ENCODE measurements at regions not wholly inside any gene's neighbourhood (a gene's known extent, or its start where the extent isn't known, plus 50 kb on each side); places are given as distances from the start of the nearest gene placed in this dataset.

GRCh38 chr15:46703871-46704637 lies 1013.3 kb upstream of the SEMA6D start:
- no peak for DNase-seq (ENCODE audit: low read depth)

GRCh38 chr15:46707452-46707851 lies 1009.9 kb upstream of the SEMA6D start:
- no peak for DNase-seq (ENCODE audit: low read depth)

- no peak for DNase-seq (ENCODE audit: low read depth)
These were observed 1009.1 kb upstream of the SEMA6D start for GRCh38 chr15:46708226-46708625.

DNA sequence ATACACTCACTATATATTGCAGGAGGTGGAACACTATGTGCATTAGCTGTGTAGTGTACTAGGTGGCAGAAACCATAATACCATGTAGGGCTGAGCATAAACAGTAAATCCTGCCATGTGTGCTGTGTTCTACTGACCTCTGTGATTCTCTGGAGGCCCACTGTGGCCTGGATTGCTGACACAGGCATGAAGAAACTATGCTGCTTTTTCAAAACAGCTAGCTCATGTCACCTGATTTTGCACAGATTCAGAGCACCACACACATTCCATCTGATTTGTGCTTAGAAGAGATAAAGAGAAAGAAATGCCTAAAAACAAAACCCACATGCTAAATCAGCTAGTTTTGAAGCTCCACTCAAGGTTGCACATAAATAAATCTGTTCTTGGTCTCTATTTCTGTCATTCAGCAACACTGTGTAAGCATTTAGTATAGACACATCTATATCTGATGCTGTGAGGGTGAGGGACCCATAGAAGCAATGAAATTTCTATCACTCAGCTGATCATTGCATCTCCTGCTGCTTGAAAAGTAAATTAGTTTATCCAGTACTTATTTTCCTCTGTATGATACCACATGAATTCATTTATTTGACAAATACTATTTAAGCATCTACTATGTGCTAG lies 1007.7 kb upstream of the SEMA6D start:
- no peak for DNase-seq (ENCODE audit: low read depth)

- DNase-seq (ENCODE audit: low read depth) = no peak
These were observed 1006.8 kb upstream of the SEMA6D start for GRCh38 chr15:46710401-46710960.

DNA sequence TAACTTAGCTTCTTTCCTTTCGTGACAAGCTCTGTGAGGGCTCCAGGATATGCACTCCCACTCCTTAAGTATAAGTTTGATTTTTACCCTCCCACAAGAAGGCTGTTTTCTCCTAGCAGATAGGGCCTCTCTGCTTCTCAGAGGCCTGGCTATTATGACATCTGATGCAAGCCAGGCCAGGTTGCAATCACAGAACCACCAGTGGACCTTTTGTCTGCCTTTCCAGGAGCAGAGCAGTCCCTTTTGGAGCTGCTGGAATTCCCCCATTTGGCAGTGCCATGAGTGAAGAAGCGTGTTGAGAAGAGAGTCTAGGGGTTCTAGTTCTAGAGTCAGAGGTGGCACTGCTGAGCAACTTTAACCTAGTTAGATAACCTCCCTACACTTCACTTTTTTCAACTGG lies 1004.3 kb upstream of the SEMA6D start:
- DNase-seq (ENCODE audit: low read depth) = no peak

DNA sequence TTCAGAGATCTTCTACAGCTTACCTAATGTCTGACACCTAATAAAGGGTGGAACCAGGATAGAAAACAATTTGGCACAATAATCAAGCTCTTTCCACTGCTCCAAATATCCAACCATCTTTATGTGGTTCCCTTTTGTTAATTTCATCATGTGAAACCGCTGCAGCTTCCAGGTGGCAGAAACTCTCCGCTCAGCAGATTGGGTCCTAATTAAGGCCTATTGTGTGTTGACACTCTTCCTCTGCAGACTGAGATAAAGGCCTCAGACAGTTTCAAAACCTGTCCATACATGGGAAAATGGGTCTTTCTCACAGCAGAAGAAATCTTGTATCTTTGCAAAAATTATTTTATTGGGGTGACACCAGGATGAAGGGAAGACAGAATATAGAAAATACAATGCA lies 1002.4 kb upstream of the SEMA6D start:
- DNase-seq (ENCODE audit: low read depth) = no peak

DNA sequence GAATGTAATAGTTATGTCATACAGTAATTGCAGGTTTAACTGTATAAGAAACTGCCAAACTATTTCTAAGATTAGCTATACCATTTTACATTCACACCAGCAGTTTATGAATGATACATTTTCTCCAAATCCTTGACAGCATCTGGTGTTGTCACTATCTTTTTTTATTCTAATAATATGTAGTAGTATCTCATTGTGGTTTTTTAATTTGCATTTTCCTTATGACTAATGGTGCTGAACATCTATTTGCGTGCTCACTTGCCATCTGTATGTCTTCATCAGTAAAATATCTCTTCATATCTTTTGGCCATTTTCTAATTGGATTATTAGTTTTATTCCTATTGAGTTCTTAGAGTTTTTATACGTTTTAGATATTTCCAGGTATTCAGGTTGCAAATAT lies 994.0 kb upstream of the SEMA6D start:
- no peak for DNase-seq (ENCODE audit: low read depth)

DNA sequence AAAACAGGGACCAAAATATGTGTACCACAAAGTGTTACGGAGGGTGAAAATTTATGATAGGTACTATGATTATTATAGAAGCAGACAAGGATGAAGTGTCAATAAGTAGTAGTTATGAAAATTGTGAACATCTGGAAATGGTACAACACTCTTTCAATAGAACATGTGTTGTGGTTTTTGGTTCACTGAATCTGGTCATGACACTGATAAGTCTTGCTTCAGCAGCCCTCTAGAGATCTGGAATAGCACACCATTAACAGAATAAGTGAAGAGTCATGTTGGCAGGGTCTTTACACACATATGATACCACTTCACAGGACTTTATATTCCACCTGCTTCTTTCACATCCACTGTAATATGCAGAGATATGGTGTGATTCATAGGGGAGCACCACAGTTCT lies 985.2 kb upstream of the SEMA6D start:
- no peak for DNase-seq (ENCODE audit: low read depth)

DNA sequence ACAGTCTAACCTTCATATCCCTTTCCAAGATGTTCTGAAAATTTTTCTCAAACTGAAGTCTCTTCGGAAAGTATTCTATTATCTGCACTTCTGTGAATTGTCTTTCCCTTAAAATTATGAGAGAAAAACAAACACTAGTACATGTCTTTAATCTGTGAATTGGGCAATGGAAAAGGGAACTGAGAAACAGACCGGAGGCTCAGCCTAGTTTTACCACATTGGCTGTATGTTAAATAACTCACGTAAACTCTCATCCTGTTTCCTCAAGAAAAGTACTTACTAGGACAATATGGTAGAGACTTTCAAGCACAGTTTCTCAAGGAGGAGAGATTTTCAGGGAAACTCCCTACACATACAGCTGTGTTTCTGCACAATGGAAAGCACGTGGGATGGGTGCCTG lies 982.2 kb upstream of the SEMA6D start:
- DNase-seq (ENCODE audit: low read depth) = no peak

- DNase-seq (ENCODE audit: low read depth) = no peak
These were observed 966.0 kb upstream of the SEMA6D start for GRCh38 chr15:46751303-46751702.

DNA sequence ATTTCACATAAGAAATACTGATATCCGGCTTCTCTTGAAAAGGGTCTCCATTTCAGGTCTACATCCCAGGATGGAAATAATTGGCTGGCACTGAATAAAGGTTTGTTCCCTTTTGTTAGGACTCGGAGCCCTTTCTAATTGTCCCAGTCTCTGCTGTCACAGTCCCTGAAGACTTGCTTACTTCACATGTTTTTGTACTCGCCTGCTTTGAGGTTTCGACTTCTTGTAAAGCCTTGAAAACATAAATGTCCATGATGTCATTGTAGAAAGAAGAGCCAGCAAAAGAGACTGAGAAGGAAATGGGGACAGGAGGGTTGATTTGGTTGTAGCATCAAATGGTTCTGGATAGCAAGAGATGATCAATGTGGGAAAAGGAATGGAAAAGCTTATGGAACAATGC lies 963.4 kb upstream of the SEMA6D start:
- DNase-seq (ENCODE audit: low read depth) = no peak

DNA sequence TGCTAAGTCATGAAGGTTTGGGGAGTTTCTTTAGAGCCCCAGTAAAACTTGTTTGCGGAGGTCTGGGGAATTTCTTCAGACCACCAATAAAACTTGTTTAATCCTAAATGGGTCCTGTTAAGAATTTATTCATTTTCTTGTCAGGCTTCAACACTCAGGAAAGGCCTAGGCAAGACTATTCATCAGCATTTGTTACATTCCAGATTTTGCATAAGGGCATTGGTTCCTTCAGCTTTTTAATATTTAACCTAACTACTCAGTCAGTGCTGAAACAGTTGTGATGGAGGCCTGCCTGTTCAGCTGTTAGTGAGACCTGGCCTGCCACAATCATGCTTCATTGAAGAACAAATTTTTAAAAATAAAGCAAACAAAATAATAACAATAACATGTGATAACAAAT lies 954.2 kb upstream of the SEMA6D start:
- DNase-seq (ENCODE audit: low read depth) = no peak

DNA sequence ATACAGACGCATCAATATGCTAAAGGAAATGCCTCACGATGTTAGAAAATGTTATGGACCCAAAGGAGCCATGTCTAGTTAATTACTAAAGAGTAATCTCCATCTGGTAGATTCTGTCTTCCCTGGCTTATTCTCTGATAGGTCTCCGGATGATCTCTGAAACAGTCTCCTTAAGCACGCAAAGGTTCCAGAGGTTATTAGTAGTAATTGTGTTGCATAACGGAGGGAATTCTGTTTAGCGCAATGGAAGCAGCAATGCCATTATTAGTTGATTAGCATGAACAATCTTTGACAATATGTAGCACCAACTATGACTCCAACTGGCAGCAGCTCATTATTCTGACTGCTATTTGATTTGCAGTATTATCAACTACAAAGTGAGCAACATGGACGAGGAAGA lies 952.5 kb upstream of the SEMA6D start:
- no peak for DNase-seq (ENCODE audit: low read depth)

DNA sequence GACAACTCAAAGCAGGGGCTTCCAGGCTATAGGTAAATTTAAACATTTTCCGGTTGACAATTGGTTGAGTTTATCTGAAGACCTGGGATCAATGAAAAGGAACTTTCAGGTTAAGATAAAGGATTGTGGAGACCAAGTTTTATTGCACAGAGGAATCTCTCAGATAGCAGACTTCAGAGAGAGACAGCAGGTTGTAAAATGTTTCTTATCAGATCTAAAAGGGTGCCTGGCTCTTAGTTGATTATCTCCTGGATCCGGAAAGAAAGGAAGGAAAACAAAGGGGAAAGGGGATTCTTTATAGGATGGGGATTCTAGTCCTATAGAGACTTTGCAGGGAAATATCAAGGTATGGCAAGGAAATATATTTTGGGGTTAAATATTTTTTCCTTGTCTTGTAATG lies 951.3 kb upstream of the SEMA6D start:
- DNase-seq (ENCODE audit: low read depth) = no peak

DNA sequence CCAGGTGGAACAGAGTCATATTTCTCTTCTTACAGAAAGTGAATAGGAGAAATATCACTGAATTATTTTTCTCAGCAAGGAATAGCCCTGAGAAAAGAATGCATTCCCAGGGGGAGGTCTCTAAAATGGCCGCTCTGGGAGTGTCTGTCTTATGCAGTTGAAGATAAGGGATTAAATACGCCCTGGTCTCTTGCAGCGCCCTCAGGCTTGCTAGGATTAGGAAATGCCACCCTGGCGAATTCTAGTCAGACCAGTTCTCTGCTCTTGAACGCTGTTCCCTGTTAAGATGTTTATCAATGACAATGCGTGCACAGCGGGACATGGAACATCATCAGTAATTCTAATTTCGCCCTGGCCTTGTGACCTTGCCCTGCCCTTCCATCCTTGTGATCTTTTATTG lies 949.0 kb upstream of the SEMA6D start:
- DNase-seq (ENCODE audit: low read depth) = no peak

GRCh38 chr15:46773016-46773415 lies 944.3 kb upstream of the SEMA6D start:
- DNase-seq (ENCODE audit: low read depth) = no peak

DNA sequence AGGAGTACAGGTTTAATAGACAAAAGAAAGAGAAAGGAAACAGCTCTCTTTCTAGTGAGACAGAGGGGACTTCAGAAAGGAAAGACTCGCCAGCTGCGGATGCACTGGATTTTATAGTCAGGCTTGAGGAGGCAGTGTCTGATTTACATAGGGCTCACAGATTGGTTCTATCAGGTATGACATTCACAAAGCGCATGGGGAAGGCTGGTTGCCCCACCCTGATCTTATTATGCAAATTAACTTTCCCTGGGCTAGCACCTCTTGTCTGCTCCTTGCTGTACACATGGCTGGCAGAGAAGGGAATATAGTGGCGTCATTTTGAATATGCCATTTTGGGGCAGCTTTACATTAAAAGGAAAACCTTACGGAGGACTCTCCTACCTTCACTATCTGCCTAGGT lies 938.4 kb upstream of the SEMA6D start:
- no peak for DNase-seq (ENCODE audit: low read depth)

- peak; percentile 1 for DNase-seq (ENCODE audit: low read depth)
These were observed 930.6 kb upstream of the SEMA6D start for GRCh38 chr15:46786590-46787285.

DNA sequence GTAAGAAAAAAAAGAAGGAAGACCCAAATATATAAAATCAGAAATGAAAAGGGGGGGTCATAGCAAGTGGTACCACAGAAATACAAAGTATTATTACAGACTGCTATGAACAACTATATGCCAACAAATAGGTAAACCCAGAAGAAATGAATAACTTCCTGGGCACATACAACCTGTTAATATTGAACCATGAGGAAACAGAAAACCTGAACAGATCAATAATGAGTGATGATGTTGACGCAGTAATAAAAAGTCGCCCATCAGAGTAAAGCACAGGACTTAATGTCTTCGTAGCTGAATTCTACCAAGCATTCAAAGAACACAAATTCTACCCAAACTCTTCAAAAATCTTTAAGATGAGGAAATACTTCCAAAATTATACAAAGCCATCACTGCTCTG lies 921.6 kb upstream of the SEMA6D start:
- no peak for DNase-seq (ENCODE audit: low read depth)

GRCh38 chr15:46808834-46809233 lies 908.5 kb upstream of the SEMA6D start:
- DNase-seq (ENCODE audit: low read depth) = no peak

DNA sequence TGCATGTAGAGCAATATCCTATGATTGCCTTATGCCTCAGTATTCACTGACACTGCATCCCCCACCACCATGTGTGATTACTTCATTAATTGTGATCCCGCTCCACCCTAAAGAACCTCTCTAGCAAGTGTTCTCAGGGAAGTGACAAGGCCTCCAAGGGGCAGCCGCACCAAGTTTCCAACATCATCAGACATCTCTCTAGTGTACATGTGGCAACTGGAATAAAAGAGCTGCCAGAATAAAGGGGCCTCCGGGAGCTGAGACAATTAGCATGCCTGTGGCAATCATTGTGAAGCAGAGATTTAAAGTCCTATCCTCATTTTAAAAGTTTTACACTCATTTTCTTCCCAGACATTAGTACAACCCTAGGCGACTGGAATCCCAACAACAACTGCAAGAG lies 902.1 kb upstream of the SEMA6D start:
- DNase-seq (ENCODE audit: low read depth) = no peak

- no peak for DNase-seq (ENCODE audit: low read depth)
These were observed 901.5 kb upstream of the SEMA6D start for GRCh38 chr15:46815765-46816164.
